ENCODE measurements at regions not wholly inside any gene's neighbourhood (a gene's known extent, or its start where the extent isn't known, plus 50 kb on each side); places are given as distances from the start of the nearest gene placed in this dataset.

DNA sequence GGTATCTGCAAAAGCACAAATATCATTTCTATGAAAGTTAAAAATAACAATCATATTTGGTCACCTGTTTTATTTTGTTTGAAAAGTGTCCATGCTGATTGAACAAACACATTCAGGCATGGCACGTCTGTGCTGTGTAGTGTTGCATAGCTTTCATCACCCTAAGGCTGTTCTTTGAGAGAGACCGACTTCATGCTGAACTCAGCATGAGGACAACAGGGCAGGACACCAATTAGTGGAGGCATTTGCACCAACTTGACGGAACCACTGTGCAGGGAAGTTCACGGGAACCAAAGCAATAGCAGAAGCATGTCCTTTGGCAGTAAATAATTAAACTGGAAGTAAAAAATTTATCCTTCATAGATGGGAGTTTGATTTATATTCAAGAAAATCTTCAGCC, 158.4 kb upstream of the SLC7A11 start:
- no peaks in the 10 kb centered on the region for H3K36me3 ChIP-seq (ENCODE audit: control insufficient read depth in 2 of 2, extremely low read depth in 1 of 2, insufficient read depth in 1 of 2, low read length in 1 of 2)
- H3K4me1 Mint-ChIP-seq: no peaks in the 10 kb centered on the region
- no peak overlapping the region for H3K27ac Mint-ChIP-seq
- H3K4me1 ChIP-seq (ENCODE audit: control insufficient read depth in 1 of 2, extremely low read depth in 1 of 2, insufficient read depth in 2 of 2, low read length in 2 of 2): no peaks in the 10 kb centered on the region
- no peak overlapping the region for H3K27ac ChIP-seq (ENCODE audit: low read length)
- 77% methylated on average over 2 of the region's 4 CpGs for WGBS (ENCODE audit: insufficient coverage)
- H3K27me3 ChIP-seq (replicated peaks in 1 of 2; ENCODE audit: control insufficient read depth in 2 of 2, extremely low read depth in 1 of 2, insufficient read depth in 2 of 2, low read length in 1 of 2): no peaks in the 10 kb centered on the region
- H3K9me3 Mint-ChIP-seq: no peaks in the 10 kb centered on the region
- H3K4me3 Mint-ChIP-seq: no peak overlapping the region
- H3K9me3 ChIP-seq: no peaks in the 10 kb centered on the region
- H3K36me3 Mint-ChIP-seq: no peaks in the 10 kb centered on the region
- no peaks in the 10 kb centered on the region for H3K27me3 Mint-ChIP-seq
- ATAC-seq (replicated peaks in 1 of 4): no peak
- no peak for DNase-seq
- CTCF ChIA-PET: no interaction called here
- H3K4me3 ChIP-seq (ENCODE audit: control insufficient read depth in 1 of 2, extremely low read depth in 1 of 2, low read length in 1 of 2): no peak overlapping the region
- POLR2A ChIA-PET: no interaction called here

DNA sequence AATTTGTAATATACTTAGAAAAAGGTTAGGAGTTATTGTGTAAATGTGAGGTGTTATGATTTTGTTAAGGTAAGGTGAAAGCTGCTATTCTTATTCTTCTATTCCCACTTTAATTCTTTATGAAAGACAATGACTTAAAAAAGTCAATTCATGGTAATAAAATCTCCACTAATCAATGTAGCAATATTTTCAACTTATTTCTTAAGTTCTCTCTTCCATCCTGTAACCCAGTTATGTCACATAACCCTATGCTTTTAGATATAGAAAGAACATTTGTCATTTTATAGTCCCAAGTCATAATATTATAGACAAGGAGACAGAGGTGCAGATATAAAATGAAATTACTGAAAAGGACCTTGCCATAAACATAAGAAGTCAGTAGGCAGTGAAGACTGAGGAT, 157.9 kb upstream of the SLC7A11 start:
- Mint-ChIP-seq H3K9me3 (no peaks in the 10 kb centered on the region), H3K27me3 (no peaks in the 10 kb centered on the region), H3K4me1 (no peaks in the 10 kb centered on the region), H3K36me3 (no peaks in the 10 kb centered on the region), H3K4me3 (no peak overlapping the region), H3K27ac (no peak overlapping the region)
- CTCF ChIA-PET: no interaction called here
- Histone ChIP-seq H3K27me3 (replicated peaks in 1 of 2; ENCODE audit: control insufficient read depth in 2 of 2, extremely low read depth in 1 of 2, insufficient read depth in 2 of 2, low read length in 1 of 2) (no peaks in the 10 kb centered on the region), H3K27ac (ENCODE audit: low read length) (no peak overlapping the region), H3K4me3 (ENCODE audit: control insufficient read depth in 1 of 2, extremely low read depth in 1 of 2, low read length in 1 of 2) (no peak overlapping the region), H3K36me3 (ENCODE audit: control insufficient read depth in 2 of 2, extremely low read depth in 1 of 2, insufficient read depth in 1 of 2, low read length in 1 of 2) (no peaks in the 10 kb centered on the region), H3K9me3 (no peaks in the 10 kb centered on the region), H3K4me1 (ENCODE audit: control insufficient read depth in 1 of 2, extremely low read depth in 1 of 2, insufficient read depth in 2 of 2, low read length in 2 of 2) (no peaks in the 10 kb centered on the region)
- DNase-seq (no peak), ATAC-seq (replicated peaks in 1 of 4) (no peak)
- POLR2A ChIA-PET: no interaction called here

DNA sequence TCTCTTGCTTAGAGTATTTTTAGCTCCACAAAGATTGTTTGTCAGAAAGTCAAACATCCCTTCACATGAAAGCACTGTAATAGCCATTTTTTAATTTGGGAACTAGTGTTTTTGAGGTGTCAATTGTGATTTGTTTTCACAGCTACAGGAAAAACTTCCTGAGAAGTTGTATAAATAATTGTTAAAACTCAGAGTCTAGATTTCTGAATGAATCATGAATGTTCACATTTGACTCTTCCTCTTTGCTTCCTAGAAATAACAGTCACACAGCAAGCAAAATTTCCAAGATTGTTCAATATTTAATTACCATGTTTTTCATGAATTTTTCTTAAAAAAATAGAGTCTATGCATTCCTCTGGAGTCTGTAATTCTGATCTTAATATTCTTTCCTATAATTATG, 156.9 kb upstream of the SLC7A11 start:
- ATAC-seq (replicated peaks in 1 of 4): no peak
- ChIA-PET CTCF (no interaction called here), POLR2A (no interaction called here)
- Histone ChIP-seq H3K4me3 (ENCODE audit: control insufficient read depth in 1 of 2, extremely low read depth in 1 of 2, low read length in 1 of 2) (no peak overlapping the region), H3K27ac (ENCODE audit: low read length) (no peak overlapping the region), H3K27me3 (replicated peaks in 1 of 2; ENCODE audit: control insufficient read depth in 2 of 2, extremely low read depth in 1 of 2, insufficient read depth in 2 of 2, low read length in 1 of 2) (no peaks in the 10 kb centered on the region), H3K36me3 (ENCODE audit: control insufficient read depth in 2 of 2, extremely low read depth in 1 of 2, insufficient read depth in 1 of 2, low read length in 1 of 2) (no peaks in the 10 kb centered on the region), H3K4me1 (ENCODE audit: control insufficient read depth in 1 of 2, extremely low read depth in 1 of 2, insufficient read depth in 2 of 2, low read length in 2 of 2) (no peaks in the 10 kb centered on the region), H3K9me3 (no peaks in the 10 kb centered on the region)
- H3K9me3 Mint-ChIP-seq: no peaks in the 10 kb centered on the region
- no peak overlapping the region for H3K4me3 Mint-ChIP-seq
- no peaks in the 10 kb centered on the region for H3K4me1 Mint-ChIP-seq
- no peaks in the 10 kb centered on the region for H3K27me3 Mint-ChIP-seq
- DNase-seq: no peak
- H3K36me3 Mint-ChIP-seq: no peaks in the 10 kb centered on the region
- no peak overlapping the region for H3K27ac Mint-ChIP-seq

DNA sequence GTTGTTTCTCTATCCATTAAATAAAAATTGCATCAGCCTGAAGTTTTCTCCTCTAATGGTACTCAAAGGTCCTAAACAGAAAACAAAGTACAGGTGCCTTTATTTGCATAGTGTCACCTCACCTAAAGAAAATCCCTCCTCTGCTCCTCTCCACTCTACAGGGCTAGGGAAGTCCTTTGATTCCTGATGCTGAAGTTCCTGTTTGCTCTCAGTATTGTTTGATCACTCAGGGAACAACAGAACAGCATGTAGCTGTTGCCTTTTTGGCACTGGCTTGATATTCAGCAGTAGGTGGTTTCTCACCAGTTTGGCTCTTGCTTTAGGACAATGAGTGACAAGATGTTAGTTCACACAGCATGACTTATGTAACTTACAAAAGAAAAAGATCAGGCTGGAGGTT, 156.2 kb upstream of the SLC7A11 start:
- Histone ChIP-seq H3K4me3 (ENCODE audit: control insufficient read depth in 1 of 2, extremely low read depth in 1 of 2, low read length in 1 of 2) (no peak overlapping the region), H3K27ac (ENCODE audit: low read length) (no peak overlapping the region), H3K4me1 (ENCODE audit: control insufficient read depth in 1 of 2, extremely low read depth in 1 of 2, insufficient read depth in 2 of 2, low read length in 2 of 2) (no peaks in the 10 kb centered on the region), H3K36me3 (ENCODE audit: control insufficient read depth in 2 of 2, extremely low read depth in 1 of 2, insufficient read depth in 1 of 2, low read length in 1 of 2) (no peaks in the 10 kb centered on the region), H3K9me3 (no peaks in the 10 kb centered on the region), H3K27me3 (replicated peaks in 1 of 2; ENCODE audit: control insufficient read depth in 2 of 2, extremely low read depth in 1 of 2, insufficient read depth in 2 of 2, low read length in 1 of 2) (no peaks in the 10 kb centered on the region)
- Mint-ChIP-seq H3K27me3 (no peaks in the 10 kb centered on the region), H3K4me3 (no peak overlapping the region), H3K9me3 (no peaks in the 10 kb centered on the region), H3K27ac (no peak overlapping the region), H3K4me1 (no peaks in the 10 kb centered on the region), H3K36me3 (no peaks in the 10 kb centered on the region)
- CTCF ChIA-PET: no interaction called here
- DNase-seq (no peak), ATAC-seq (replicated peaks in 1 of 4) (no peak)
- POLR2A ChIA-PET: no interaction called here

DNA sequence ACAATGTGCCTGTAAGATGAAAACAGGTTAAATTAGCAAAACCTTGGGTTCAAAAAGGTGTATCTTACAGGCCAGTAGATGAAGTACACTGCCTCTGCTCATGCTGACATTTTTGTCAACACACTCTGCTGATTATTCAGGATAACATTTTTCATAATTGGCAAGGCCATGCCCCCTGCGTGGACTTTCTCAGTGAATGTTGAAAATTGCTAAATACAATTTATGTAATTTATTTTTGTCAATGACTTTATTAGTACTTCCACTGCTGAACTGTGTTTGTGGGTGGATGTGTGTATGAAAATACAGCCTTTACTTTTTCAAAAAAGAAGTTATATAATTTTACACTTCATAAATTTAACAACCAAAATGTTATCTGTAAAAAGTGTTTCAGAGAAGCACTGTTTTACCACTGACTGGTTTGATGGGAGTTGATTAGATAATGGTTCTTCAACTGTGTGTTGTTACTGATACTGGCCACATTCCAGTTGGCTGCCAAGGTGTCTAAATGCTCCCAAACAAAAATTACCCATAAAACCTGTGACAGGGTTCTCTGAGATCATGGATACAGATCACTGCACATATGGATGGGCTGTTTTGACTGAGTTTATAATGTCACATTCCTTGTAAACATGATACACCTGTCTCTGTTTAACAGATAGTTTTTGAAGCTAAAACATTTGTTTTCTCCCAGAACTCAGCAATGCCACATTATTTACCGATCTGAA, 151.9 kb upstream of the SLC7A11 start:
- H3K4me1 ChIP-seq (ENCODE audit: control insufficient read depth in 1 of 2, extremely low read depth in 1 of 2, insufficient read depth in 2 of 2, low read length in 2 of 2): no peaks in the 10 kb centered on the region
- ATAC-seq (replicated peaks in 1 of 4): no peak
- CTCF ChIA-PET: no interaction called here

DNA sequence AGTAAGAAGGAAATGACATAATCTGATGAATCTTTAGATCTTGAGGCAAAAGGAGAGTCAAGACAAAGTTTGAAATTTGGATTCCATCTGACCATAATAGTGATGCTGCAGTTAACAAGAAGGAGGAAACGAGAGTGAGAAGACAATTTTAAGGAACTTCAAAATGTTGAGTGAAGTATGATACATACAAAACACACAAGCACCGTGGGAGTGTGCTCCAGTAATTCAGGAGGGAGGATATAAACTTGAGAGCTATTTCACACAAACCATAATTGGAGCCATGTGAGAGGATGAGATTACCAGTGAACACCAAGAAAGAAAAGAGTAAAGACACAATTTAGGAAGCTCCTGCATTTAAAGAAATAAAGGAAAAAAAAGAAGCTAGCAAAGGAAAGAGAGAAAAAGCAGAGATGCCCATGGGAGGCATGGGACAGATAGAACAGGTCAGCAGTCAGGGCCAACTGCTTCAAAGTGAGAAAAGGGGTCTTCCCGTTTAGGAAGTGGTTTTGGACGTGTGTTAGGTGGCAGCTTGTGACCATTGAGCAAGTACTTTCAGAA, 150.7 kb upstream of the SLC7A11 start:
- POLR2A ChIA-PET: no interaction called here
- WGBS (ENCODE audit: insufficient coverage): no CpG with 5 or more reads among the region's 4 CpGs
- no peak for DNase-seq

More for the DNA sequence above, 151.9 kb upstream of the SLC7A11 start:
- no peaks in the 10 kb centered on the region for H3K4me1 Mint-ChIP-seq
- no peak overlapping the region for H3K4me3 ChIP-seq (ENCODE audit: control insufficient read depth in 1 of 2, extremely low read depth in 1 of 2, low read length in 1 of 2)
- H3K4me3 Mint-ChIP-seq: no peak overlapping the region
- H3K36me3 Mint-ChIP-seq: no peaks in the 10 kb centered on the region
- H3K27ac Mint-ChIP-seq: no peak overlapping the region
- POLR2A ChIA-PET: no interaction called here
- DNase-seq: no peak
- H3K27me3 ChIP-seq (replicated peaks in 1 of 2; ENCODE audit: control insufficient read depth in 2 of 2, extremely low read depth in 1 of 2, insufficient read depth in 2 of 2, low read length in 1 of 2): no peaks in the 10 kb centered on the region
- WGBS (ENCODE audit: insufficient coverage): no CpG with 5 or more reads among the region's 2 CpGs
- no peaks in the 10 kb centered on the region for H3K9me3 ChIP-seq
- no peaks in the 10 kb centered on the region for H3K36me3 ChIP-seq (ENCODE audit: control insufficient read depth in 2 of 2, extremely low read depth in 1 of 2, insufficient read depth in 1 of 2, low read length in 1 of 2)
- peaks cover 0 to 1% (median 0%) of the 10 kb centered on the region in 3 donors for H3K9me3 Mint-ChIP-seq
- H3K27ac ChIP-seq (ENCODE audit: low read length): no peak overlapping the region
- no peaks in the 10 kb centered on the region for H3K27me3 Mint-ChIP-seq

More for the DNA sequence above, 150.7 kb upstream of the SLC7A11 start:
- H3K4me1 ChIP-seq (ENCODE audit: control insufficient read depth in 1 of 2, extremely low read depth in 1 of 2, insufficient read depth in 2 of 2, low read length in 2 of 2): no peaks in the 10 kb centered on the region
- no peak overlapping the region for H3K4me3 ChIP-seq (ENCODE audit: control insufficient read depth in 1 of 2, extremely low read depth in 1 of 2, low read length in 1 of 2)
- Mint-ChIP-seq H3K4me1 (no peaks in the 10 kb centered on the region), H3K4me3 (no peak overlapping the region), H3K9me3 (peaks cover 0 to 3% (median 0%) of the 10 kb centered on the region in 3 donors), H3K27me3 (no peaks in the 10 kb centered on the region), H3K27ac (no peak overlapping the region), H3K36me3 (no peaks in the 10 kb centered on the region)
- ATAC-seq (replicated peaks in 1 of 4): no peak
- H3K9me3 ChIP-seq: no peaks in the 10 kb centered on the region
- no peaks in the 10 kb centered on the region for H3K27me3 ChIP-seq (replicated peaks in 1 of 2; ENCODE audit: control insufficient read depth in 2 of 2, extremely low read depth in 1 of 2, insufficient read depth in 2 of 2, low read length in 1 of 2)
- H3K27ac ChIP-seq (ENCODE audit: low read length): no peak overlapping the region
- no peaks in the 10 kb centered on the region for H3K36me3 ChIP-seq (ENCODE audit: control insufficient read depth in 2 of 2, extremely low read depth in 1 of 2, insufficient read depth in 1 of 2, low read length in 1 of 2)
- CTCF ChIA-PET: no interaction called here

All from T-cell (primary cell).